AG10803 (cell line): ENCODE measurements at regions not wholly inside any gene's neighbourhood (a gene's known extent, or its start where the extent isn't known, plus 50 kb on each side); places are given as distances from the start of the nearest gene placed in this dataset.
"Not testable (repeated sequence)": the region's sequence is repeated elsewhere in the genome, so short reads cannot be mapped to it uniquely, and the experiment has no call there.

Source experiments
- DNase-seq: peaks from one replicate; pipeline ENCODE4 v3.0.0; 2010; ENCODE audit warnings: low read depth
- H3K4me3 ChIP-seq: 2 replicates; pipeline ENCODE4 v1.5.1; 2011; ENCODE audit warnings: mild to moderate bottlenecking, low read length, control low read depth
- TF ChIP-seq, protein P1 (sequence below): conservative IDR thresholded peaks from 2 replicates; pipeline ENCODE4 v1.5.1; 2011; ENCODE audit warnings: mild to moderate bottlenecking, low read length, control low read depth, inconsistent platforms

DNA sequence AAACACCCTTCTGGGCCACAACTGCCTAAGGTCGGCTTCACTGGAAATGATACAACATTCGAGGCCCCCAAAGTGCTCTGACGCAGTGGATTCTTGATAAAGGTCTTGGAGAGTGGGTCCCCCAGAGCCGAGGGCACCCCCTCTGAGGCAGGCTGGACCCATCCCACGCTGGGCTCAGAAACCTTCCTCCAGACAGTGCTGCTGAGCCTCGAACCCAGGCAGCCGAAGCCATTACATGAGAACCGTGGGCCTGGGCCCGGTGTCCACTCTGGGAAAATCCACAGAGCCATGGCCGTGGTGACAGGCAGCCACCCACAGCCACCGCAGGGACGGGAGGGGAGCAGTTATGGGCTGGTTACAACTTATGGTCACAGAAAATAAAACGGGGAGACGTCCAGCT lies 81.4 kb upstream of the ID2 start:
- H3K4me3 ChIP-seq, result no peak overlapping the region
- TF ChIP-seq, protein P1, sequence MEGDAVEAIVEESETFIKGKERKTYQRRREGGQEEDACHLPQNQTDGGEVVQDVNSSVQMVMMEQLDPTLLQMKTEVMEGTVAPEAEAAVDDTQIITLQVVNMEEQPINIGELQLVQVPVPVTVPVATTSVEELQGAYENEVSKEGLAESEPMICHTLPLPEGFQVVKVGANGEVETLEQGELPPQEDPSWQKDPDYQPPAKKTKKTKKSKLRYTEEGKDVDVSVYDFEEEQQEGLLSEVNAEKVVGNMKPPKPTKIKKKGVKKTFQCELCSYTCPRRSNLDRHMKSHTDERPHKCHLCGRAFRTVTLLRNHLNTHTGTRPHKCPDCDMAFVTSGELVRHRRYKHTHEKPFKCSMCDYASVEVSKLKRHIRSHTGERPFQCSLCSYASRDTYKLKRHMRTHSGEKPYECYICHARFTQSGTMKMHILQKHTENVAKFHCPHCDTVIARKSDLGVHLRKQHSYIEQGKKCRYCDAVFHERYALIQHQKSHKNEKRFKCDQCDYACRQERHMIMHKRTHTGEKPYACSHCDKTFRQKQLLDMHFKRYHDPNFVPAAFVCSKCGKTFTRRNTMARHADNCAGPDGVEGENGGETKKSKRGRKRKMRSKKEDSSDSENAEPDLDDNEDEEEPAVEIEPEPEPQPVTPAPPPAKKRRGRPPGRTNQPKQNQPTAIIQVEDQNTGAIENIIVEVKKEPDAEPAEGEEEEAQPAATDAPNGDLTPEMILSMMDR, result no peak
- DNase-seq, result no peak

DNA sequence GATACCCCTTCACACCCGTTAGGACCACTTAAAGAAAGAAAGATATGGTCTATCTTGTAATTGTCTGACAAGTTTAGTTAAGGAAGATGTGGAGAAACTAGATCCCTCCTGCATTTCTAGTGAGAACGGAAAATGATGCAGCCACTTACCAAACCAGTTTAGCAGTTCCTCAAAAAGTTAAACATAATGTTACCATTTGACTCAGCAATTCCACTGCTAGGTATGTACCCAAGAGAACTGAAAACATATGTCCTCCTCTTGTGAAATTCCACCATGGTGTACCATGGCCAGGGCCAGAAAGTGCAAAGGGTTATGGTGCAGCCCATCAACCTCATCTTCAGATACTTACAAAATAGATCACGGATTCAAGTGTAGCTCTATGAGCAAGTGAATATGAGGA lies 79.0 kb upstream of the ID2 start:
- TF ChIP-seq, protein P1, result no peak
- DNase-seq, result peak; percentile 25
- no peak overlapping the region for H3K4me3 ChIP-seq

DNA sequence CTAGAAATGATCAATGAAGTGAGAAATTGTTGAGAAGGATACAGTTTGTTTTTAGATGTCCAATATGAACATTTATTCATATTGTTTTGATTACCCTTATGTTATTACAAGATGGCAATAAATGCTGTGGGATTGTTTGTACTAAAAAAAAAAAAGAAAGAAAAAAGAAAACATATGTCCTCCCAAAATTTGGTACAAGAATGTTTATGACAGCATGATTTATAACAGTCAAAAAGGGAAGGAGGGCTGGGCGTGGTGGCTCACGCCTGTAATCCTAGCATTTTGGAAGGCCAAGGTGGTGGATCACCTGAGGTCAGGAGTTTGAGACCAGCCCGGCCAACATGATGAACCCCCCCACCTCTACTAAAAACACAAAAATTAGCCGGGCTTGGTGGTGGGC lies 78.5 kb upstream of the ID2 start:
- not testable (repeated sequence) for DNase-seq, H3K4me3 ChIP-seq

DNA sequence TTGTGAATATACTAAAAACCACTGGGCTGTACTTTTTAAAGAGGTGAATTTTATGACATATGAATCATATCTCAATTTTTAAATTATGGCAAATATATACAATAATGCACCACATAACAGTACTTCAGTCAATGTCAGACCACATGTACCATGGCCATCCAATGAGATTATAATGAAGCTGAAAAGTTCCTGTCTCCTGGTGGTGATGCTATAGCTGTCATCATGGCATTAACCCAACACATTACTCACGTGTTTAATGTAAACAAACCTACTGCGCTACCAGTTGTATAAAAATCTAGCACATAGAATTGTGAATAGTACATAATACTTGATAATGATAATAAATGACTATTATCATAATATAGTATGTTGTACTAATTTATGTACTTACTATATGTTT lies 77.6 kb upstream of the ID2 start:
- TF ChIP-seq, protein P1, result no peak
- DNase-seq, result no peak
- H3K4me3 ChIP-seq, result no peak overlapping the region

DNA sequence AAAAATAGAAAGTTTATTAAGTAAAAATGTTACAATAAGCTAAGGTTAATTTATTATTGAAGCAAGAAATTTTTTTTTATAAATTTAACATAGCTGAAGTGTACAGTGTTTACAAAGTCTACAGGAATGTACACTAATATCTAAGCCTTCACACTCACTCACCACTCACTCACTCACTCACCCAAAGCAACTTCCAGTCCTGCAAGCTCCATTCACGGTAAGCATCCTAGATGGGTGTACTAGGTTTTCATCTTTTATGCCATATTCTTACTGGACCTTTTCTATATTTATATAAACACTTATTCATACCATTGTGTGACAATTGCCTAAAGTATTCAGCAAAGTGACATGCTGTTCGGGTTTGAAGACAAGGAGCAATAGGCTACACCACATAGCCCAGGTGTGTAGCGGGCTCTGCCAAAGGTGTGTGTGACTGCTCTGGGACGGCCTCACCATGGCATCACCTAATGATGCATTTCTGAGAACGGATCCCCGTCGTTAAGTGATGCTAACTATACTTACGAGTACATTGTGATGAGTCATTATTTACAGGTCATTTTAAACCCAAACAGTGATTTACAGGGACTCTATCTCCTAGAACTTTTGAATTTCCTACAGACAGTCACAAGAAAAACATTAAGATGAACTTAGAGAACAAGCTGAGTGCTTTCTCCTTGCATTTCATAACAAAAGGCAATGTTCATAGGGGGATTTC lies 76.3 kb upstream of the ID2 start:
- DNase-seq, result no peak
- no peak overlapping the region for H3K4me3 ChIP-seq
- TF ChIP-seq, protein P1, result no peak

DNA sequence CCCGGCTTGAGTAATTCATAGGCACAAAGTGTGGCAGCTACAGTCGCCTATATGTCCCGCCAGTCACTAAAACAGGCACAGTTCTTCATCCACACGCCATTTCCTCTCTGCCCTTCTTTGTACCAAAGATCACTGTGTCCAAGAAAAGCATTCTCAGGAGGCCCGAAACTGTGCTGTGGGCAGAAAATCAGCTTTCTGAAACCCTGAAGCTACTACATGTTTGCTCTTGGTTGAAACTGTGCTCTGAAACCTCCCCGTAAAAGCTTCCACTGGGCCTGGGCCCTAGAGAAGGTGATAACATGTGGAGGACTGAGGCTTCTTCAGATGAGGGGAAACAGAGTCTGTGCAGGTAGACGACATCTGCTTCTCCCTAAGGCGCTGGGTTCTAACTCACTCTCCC lies 75.6 kb upstream of the ID2 start:
- TF ChIP-seq, protein P1, result no peak
- H3K4me3 ChIP-seq, result no peak overlapping the region
- DNase-seq, result no peak

DNA sequence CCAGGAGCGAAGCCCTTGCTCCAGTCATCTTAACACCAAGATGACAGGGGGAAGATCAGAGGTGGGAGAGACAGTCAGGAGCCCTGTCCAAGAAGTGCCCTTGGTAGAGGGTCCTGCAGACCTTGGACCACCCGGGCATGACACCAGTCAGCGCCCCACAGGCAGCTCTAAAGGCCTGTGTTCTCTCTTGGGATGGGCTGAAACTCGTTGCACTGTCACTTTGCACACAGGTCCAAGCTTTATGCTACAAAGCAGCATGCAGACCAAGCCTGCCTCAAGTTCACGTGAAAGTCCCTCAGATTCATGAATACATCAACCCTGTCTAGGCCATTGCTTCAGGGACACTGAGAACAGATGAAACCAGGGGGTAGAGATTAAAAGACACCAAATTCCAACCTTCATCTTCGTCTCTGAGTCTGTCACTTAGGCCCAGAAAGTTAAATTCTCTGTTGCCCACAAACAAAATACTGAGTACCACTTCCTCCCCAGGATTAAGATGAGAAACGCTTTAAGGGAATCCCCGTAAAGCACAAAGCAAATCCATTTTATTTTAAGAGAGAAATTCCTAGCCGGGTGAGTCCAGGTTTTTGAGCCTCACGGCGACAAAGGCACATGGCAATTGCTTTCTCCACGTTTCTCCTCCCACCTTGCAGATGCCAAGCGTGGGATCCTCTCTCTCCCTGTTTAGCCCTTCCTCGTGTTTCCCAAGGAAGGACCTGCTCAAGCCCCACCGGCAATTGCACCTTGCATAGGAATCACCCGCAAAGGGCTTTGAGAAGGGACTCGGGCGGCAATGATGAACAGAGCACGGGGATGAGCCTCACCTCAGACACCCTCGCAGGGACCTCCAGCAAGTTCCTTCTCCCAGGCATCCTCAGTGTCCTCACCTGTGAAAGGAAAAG lies 75.0 kb upstream of the ID2 start:
- H3K4me3 ChIP-seq, result no peak overlapping the region
- TF ChIP-seq, protein P1, result no peak
- DNase-seq, result no peak
